GM21737 (cell line): ENCODE measurements at regions not wholly inside any gene's neighbourhood (a gene's known extent, or its start where the extent isn't known, plus 50 kb on each side); places are given as distances from the start of the nearest gene placed in this dataset.

Source experiments
- ATAC-seq: cut with Tn5 transposase; IDR thresholded peaks from one replicate; pipeline ENCODE4 v1.9.1; 2021; ENCODE audit warnings: mild to moderate bottlenecking, moderate library complexity; ENCODE audit not compliant: unreplicated experiment

DNA sequence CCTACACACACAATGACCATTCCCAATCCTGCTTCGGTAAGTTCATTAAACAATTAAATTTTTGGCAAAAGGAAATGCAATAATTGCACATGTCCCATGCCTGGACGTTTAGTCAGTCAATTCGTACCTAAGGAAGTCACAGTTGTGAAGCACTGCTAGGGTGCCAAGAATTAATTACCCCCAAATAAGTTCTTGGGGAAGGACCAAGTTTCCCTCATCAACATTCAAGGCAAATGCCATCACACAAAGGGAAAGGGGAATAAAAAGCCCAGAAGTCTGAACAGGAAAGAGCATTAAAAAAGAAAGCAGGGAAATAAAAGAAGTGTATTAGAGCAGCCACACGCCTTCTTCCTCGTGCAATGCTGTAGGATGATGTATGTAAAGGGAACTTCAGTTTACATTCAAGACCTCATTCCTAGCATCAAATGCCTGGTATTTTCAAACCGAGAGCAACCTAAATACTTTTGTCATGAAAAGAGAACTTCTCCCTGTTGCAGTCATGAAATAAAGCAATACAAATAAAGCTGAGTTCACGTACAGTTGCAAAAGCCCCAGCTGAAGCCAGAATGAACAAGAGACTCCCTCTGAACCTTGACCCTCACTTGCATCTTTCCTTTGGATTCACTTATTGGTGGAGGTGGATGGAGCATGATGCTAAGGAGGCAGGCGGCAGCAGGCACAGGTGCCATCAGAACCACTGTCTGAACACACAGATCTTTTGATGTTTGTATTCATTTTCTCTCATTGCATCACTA, 124.0 kb upstream of the PPARGC1A start:
- ATAC-seq = no peak

DNA sequence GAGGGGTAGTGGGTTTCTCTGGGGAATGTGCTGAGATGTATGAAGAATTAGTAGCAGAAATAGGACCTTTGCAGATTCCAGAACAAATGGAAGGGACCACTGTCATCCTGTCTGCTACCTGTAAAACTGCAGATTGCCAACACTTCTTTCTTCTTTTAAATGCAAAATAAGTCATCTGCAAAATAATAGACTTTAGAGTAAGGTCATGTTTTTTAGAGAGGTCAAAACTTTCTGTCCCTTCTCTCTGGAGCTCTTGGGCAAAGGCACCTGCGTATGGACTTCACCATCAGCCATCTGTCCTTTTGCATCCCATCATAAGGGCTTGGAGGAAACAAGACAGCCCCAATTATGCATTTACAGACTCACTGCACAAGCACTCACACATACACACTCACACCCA, 121.1 kb upstream of the PPARGC1A start:
- ATAC-seq = no peak

DNA sequence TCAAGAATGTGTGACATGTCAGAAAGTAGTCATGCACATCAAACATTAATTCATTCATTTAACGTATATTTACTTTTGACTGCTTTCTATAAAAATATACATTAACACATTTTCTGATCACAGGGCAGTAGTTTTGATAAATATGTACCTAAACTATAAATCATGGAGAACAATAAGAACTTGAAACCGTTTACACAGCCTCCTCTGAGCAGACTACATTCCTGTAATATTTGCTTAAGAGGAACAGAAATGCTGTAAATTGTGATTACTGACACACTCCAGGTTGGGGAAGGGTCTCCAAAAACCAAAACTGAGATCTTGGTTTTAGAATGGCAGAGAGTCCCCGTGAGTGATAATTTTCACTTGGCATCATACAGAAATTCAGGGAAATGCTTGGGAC, 120.7 kb upstream of the PPARGC1A start:
- no peak for ATAC-seq

DNA sequence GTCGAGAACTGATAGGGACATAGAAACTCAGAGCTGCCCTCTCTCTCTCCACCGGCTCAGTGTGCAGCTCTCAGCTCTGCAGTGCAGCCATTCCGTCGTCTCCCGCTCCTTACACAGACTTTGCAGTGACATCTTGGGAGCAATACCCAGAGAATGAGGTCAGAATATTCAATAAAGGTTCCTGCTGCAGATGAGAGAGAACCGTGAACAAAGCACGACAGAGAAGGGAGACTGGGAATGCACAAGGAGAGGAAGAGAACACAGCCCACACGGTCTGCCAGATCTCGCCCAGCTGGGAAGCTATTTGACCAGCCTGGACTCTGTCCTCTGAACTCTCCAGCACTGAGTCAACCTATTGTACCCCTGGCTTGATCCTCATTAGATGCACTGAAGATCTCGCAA, 118.0 kb upstream of the PPARGC1A start:
- ATAC-seq = no peak

DNA sequence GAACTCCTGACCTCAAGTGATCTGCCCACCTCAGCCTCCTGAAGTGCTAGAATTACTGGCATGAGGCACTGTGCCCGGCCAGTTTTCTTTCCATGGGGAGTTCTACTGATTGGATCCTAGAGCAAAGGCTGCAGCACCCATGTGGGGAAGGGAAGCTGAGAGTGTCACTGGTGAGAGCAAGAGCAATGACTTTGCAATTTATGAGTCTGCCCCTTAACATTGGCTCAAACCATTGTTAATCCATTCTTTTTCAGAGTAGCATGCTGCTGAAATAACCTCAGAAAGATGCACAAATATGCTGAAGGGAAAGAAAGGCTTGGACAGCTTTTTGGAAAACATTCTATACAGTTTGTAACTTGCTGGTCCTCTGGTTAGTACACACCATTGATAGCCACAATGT, 116.4 kb upstream of the PPARGC1A start:
- ATAC-seq = no peak

DNA sequence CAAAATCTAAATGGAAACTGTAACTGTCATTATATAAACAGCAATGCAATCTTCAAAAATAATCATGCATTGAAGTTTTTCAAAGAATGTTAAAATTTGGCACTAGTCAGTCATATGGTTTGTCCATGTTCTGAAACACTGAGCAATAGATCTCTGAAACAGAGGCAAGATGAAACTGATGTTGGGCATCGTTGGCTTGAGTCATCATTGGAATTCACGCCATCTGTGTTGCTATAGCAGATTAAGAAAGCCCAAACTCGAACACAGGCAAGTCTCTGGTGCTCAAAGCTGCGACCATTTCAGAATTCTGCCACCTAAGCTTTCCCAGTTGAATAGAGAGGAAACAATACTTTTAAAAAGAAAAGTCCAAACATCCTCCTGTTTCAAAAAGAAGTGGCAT, 114.1 kb upstream of the PPARGC1A start:
- ATAC-seq = no peak

DNA sequence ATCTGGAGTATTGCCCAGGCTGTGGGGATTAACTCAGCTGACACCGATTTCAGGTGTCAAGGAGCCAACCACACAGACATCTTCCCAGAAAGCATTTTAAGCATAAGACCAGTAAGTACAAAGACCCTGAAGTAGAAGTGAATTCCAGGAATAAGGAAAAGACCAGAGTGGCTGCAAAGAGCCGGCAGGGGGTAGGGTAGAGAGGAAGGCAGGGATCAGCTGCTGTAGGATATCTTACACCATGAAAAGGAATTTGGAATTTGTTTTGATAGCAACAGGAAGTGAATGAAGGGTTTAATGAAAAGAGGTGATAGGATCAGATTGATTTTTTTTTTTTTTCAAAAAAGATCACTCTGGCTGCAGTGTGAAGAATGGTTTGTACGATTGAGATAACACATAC, 113.6 kb upstream of the PPARGC1A start:
- ATAC-seq = no peak

DNA sequence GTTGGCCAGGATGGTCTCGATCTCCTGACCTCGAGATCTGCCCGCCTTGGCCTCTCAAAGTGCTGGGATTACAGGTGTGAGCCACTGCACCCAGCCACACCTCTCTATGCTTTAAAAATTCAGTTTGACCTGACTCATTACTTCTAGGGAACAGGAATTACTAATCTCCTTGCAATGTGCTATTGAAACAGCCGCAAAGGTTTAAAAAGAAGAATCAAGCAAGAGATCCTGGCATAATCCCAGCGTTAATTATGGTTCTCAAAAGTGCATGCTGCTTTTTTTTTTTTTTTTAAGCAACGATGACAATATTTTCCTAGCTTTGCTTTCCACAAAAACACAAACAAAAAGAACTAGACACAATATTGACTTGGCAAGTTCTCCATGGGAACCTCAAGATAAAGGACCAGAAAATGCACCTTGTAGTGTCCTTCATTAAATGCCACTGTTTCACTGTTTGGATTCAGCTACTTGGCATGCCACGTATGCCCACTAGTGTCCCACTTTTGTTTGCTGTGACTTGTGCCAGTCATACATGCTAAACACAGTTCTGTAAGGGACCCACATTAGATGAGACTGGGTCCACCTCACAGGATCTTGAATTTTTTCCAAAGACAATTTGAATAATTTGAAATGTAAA, 112.6 kb upstream of the PPARGC1A start:
- no peak for ATAC-seq

DNA sequence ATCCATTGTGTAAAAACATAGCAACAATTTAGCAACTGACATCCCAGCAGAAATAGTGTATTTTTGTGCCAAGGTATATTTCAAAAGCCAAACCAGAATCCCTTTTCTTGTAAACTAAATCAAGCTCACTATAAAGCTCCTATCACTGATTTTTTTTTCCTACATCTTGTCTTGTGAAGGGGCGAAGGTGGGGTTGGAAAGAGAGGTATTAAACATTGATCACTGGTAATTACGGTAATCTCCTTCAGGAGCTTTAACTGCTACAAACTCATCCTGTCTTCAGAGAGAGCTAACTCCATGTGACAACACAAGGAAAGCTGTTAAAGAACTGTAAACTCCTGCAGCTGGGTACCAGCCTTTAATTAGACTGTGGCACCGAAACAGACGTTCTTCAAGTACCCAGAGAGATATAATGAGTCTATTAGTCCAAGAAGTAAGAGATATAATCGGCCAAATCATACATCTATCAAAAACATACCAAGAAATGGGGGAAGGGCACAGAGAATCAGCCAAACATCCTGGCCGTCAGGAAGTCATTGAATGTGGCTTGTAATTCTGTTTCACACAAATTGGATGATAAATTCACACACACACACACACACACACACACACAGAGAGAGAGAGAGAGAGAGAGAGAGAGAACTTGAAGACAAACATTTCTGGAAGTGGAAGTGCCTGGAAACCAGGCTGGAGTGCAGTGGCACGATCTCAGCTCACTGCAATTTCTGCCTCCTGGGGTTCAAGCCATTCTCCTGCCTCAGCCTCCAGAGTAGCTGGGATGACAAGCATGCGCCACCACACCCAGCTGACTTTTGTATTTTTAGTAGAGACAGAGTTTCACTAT, 111.9 kb upstream of the PPARGC1A start:
- no peak for ATAC-seq

DNA sequence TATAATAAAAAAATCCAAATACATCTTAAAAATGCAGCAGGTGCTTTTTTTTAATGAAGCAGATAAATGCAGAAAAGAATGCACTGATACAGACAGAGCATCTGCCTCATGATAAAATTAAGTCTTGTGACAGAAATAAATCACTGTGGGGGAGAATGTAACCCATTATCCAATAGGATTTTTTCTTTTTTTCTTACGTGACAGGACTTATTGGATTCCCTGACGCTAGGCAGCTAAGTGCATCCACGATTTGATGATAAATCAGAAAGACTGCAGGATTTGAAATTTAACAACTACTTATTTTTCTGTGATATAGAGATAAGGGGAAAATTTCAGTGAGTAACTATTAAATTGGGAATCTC, 110.6 kb upstream of the PPARGC1A start:
- ATAC-seq = no peak

DNA sequence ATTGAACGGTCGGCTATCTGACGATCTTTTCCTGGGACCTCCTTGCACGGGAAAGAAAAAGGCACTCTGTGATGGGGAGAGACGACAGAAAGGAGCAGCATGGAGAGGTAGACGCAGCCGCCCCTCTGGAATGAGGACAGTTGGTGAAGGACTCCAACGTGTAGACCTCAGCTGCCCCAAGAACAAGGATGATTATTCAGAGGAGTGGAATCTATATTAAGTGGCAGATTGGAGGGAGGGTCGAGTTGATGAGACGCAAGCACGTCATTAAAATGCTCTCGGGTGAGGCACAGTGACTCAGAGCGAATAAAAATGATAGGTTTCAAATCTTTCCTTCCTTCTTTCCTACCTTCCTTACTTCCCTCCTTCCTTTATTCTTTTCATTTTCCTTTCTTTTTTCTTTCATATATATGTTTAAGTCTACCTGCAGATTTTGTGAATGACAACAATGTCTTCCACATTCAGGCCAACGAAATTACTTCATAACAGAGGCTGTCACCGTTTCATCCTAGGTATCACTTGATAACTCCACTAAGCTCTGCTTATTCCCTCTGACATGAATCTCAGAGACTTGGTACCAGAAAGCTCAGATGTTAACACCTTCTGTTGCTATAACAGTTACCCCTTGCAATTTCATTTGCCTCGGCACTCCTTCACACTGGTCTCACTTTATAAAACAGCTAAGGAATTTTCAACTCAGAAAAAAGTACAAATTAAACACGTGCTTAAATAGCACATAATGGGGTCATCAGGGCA, 110.0 kb upstream of the PPARGC1A start:
- no peak for ATAC-seq

DNA sequence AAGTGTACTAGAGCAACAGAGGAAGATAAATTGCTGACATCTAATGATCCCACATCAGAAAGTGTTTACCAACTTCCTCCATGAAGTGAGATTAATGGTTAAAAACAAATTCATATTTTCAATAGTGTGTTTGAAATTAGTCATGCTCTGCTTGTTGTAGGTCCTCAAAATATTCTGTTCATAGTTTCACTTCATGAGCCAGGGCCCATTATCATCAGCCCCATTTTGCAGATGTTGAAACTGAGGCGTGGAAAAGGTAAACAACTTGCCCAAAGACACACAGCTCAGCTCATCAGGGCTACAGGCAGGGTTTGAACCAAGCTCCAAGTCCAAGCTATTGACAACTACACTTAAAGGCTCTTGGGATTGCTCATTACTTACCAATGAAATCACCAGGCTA, 103.5 kb upstream of the PPARGC1A start:
- no peak for ATAC-seq

DNA sequence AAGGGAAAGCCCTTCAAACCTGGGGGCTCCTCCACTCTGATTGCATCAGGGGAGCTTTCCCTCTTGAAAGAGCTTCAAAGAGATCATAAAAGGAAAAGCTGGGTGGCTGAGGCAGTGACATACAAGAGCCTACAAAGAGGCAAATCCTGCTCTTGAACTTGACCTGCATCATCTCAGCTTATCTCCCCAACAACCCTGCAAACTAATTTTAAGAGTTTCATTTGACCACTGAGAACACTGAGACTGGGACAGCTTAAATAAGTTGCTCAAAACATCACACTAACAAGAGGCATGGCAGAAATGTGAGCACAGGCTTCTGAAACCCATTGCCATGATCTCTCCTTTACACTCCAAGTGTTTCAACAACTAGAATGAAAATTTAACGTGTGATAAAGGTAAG, 101.6 kb upstream of the PPARGC1A start:
- ATAC-seq = no peak

DNA sequence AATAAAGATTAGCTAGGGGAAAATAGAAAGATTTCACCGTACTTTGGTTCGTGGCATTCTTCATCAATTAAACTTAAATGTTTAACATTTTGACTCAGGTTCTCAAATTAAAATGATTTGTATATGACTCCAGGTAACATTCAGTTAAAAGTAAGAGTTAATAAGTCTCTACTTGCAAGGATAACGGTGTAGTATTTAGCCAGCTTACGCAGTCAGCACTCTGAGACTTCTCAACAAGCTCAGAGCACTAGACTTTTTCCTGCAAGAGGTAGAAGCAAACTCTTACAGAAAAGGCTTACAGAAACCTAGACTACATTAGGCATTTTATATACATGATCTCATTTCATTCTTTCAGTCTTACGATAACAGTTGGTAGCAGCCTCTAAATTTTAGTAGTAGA, 96.4 kb upstream of the PPARGC1A start:
- no peak for ATAC-seq

DNA sequence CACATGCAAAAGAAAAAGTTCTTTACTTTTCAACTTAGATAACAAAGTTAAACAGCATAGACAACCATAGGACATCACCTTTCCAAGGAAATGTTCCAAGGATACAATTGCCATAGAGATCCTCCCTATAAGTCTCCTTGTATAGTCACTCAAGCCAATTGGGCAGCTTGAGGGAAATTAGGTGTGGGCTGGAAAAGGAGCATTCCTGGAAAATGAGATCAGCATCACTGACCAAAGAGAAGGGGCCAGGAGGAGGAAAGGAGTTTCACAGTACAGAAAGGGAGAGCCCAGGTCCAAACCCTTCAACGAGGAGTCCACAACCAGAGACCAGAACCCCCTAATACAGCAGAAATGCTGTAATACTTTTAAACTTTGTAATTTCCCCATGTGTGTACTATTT, 91.5 kb upstream of the PPARGC1A start:
- no peak for ATAC-seq

DNA sequence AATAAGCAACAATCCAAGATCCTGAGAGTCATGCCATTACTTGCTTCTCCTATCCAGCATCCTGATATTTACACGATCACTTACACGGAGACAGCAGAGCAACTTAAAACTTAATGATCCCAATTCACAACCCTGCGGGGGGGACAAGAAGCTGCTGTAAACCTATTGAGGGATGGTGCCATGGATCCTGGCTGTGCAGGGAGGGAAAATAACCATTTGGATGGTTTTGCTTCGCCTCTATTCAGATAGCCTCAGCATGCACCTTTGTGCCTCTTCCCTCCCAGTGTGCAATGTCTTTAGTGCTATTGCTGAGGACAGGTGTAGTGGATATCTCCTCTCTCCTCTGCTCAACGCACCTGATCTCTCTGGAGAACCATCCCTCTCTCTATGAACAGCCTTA, 89.7 kb upstream of the PPARGC1A start:
- ATAC-seq = no peak

DNA sequence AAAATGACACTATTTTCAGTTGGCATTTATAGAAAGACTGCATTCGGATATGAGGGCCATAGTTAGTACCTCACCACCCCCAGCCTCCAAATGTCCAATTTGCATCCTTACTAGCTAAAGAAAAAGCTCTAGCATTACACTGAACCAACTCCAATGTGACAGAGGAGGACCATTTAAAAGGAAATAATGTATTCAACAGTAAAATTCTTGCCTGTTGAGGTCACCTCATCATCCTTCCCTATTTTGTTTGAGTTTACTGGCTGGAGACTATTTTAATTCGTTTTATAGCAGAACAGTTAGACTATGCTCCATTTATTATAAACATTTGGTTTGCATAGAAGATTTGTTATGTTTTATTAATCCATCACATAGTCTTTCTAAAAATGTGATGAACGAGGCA, 88.2 kb upstream of the PPARGC1A start:
- no peak for ATAC-seq

DNA sequence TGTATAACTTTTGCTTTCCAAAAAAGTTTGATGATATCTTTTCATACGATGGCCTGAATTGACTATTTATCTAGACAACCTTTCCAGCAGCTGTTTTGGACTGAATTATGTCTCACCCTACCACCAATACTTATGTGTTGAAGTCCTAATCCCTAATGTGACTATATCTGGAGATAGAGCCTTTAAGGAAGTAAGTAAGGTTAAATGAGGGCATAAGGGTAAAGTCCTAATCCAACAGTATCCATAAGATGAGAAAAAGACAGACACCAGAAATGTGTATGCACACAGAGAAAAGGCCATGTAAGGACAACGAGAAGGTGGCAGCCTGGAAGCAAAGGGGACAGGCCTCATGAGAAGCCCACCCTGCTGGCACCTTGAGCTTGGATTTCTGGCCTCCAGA, 86.6 kb upstream of the PPARGC1A start:
- no peak for ATAC-seq

DNA sequence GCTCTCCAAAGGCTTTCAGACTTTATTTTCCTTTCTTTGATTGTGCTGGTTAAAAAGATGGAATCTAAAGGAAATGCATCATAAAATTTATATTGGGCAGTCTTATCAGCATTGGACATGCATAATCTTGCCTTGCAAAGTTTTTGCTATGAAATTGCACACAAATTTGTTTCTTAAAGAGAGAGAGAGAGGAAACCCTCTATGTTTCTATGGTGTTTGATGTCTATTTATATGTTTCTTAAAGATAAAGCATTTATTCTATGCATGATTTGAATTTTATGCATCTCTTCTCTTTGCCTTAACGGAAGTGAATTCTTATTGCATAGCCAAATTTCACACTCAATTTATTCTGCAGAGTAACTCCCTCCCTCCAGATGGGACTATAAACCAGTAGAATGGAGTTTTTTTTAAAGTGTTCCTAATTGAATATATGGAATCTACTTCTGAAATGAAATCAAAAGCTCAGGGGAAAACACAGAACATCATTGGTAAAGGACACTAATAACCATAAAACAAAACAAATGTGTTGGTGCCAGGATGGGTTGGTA, 83.5 kb upstream of the PPARGC1A start:
- ATAC-seq = no peak

DNA sequence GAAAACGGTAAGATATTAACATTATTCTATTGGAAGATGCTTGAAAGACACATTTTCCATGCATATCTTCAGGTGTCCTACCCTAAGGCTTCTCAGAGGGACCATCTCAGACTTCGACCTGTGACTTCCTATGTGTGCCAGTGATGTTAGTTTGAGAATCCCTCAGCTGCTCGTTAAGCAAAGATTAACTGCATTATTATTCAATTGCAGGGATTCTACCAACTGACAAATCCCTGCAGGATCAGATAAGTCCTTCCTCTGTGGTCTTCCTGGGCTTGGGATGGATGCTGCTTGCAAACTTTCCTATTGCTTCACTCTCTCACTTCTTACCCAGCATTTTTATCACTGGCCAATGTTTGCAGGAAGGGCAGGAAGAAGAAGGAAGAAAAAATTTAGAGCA, 83.0 kb upstream of the PPARGC1A start:
- no peak for ATAC-seq

DNA sequence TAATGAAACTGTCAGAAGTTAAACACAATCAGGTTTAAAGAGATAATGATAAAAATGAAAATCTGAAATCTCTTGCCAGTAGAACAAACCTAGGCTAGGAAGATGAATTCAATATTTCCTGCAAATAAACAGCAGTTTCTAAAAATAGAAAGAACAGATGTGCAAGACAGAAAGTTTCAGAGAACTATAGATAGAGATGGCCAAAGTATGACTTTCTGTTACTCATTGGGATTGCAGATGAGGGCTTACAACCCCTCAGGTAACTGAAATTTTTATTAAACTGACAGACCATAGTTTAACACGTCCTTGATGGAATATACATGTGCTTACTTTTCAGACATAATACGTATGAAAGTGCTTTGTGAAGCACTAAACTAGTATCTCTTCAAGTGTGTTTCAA, 82.3 kb upstream of the PPARGC1A start:
- no peak for ATAC-seq
